PC-9 (cell line): ENCODE measurements at regions not wholly inside any gene's neighbourhood (a gene's known extent, or its start where the extent isn't known, plus 50 kb on each side); places are given as distances from the start of the nearest gene placed in this dataset.

Source experiments
- CTCF ChIP-seq: fragments of 200-600 bp; sonication (generic); conservative IDR thresholded peaks from 2 replicates; pipeline ENCODE4 v1.6.1; 2017; ENCODE audit warnings: mixed run types, antibody characterized with exemption, mild to moderate bottlenecking, moderate library complexity
- EZH2 ChIP-seq: fragments of 200-600 bp; sonication (generic); IDR thresholded peaks from 2 replicates; pipeline ENCODE4 v1.8.0; 2017; ENCODE audit warnings: antibody characterized with exemption, low read depth

- TF ChIP-seq CTCF (no peak), EZH2 (no peak)
Measured at GRCh38 chr3:87811953-87812352, 246.9 kb downstream of the CGGBP1 start.
